HEK293 (cell line): ENCODE measurements at regions not wholly inside any gene's neighbourhood (a gene's known extent, or its start where the extent isn't known, plus 50 kb on each side); places are given as distances from the start of the nearest gene placed in this dataset.

Source experiments
- CTCF ChIA-PET: fragments of 350-600 bp; formaldehyde crosslinking; extraction: SDS; loops from one replicate; lab custom pipeline; 2021; ENCODE audit warnings: antibody characterized with exemption; lab: Yijun Ruan, JAX
- POLR2A ChIA-PET: fragments of 300-600 bp; formaldehyde crosslinking; extraction: SDS; loops from one replicate; lab custom pipeline; 2020; ENCODE audit warnings: antibody characterized with exemption, inconsistent platforms; lab: Yijun Ruan, JAX
- H3K27ac ChIP-seq: fragments of 200-500 bp; sonication (Bioruptor generic); 2 replicates; pipeline ENCODE4 v1.5.1; 2014; ENCODE audit warnings: low read depth, low read length, control low read depth, inconsistent platforms; ENCODE audit errors: extremely low read depth
- H3K36me3 ChIP-seq, 2 experiments: fragments of 200-500 bp in 1 of 2; sonication (Bioruptor generic) in 1 of 2; 1 replicate in 1 of 2; 2 replicates in 1 of 2; pipeline ENCODE4 v1.5.1; 2014 to 2017; ENCODE audit warnings: inconsistent platforms in 2 of 2, low read length in 2 of 2; ENCODE audit not compliant: control insufficient read depth in 2 of 2, insufficient read depth in 1 of 2
- H3K4me1 ChIP-seq: fragments of 200-500 bp; sonication (Bioruptor generic); 2 replicates; pipeline ENCODE4 v1.5.1; 2014; ENCODE audit warnings: mild to moderate bottlenecking, low read length, inconsistent platforms; ENCODE audit not compliant: control insufficient read depth, insufficient read depth
- H3K4me3 ChIP-seq: 2 replicates; pipeline ENCODE4 v1.5.1; 2011; ENCODE audit warnings: low read depth, mild to moderate bottlenecking, control low read depth, low read length, moderate library complexity
- H3K9me3 ChIP-seq: fragments of 200-500 bp; sonication (Bioruptor generic); 2 replicates; pipeline ENCODE4 v1.5.1; 2014; ENCODE audit warnings: low read depth, low read length, inconsistent platforms; ENCODE audit not compliant: control insufficient read depth, insufficient read depth
- BCL11A ChIP-seq: fragments of 450-650 bp; formaldehyde crosslinking; IDR thresholded peaks from 2 replicates; pipeline ENCODE4 v1.5.1; 2016; ENCODE audit warnings: low read depth, missing biosample characterization, missing genetic modification characterization
- KLF8 ChIP-seq: fragments of 450-650 bp; formaldehyde crosslinking; IDR thresholded peaks from 2 replicates; pipeline ENCODE4 v1.5.1; 2016; ENCODE audit warnings: missing biosample characterization, missing genetic modification characterization
- ZBTB1 ChIP-seq: fragments of 450-650 bp; formaldehyde crosslinking; IDR thresholded peaks from 2 replicates; pipeline ENCODE4 v1.5.1; 2016; ENCODE audit warnings: missing biosample characterization, missing genetic modification characterization
- ZBTB7A ChIP-seq: fragments of 450-650 bp; formaldehyde crosslinking; IDR thresholded peaks from 2 replicates; pipeline ENCODE4 v1.5.1; 2016; ENCODE audit warnings: low read depth, missing biosample characterization, missing genetic modification characterization
- ZFP41 ChIP-seq: fragments of 450-650 bp; formaldehyde crosslinking; IDR thresholded peaks from 2 replicates; pipeline ENCODE4 v1.5.1; 2016; ENCODE audit warnings: missing biosample characterization, missing genetic modification characterization, borderline replicate concordance
- ZNF138 ChIP-seq: fragments of 450-650 bp; formaldehyde crosslinking; IDR thresholded peaks from 2 replicates; pipeline ENCODE4 v1.5.1; 2016; ENCODE audit warnings: missing biosample characterization, missing genetic modification characterization, borderline replicate concordance
- ZNF221 ChIP-seq: fragments of 450-650 bp; formaldehyde crosslinking; IDR thresholded peaks from 2 replicates; pipeline ENCODE4 v1.5.1; 2017; ENCODE audit warnings: missing biosample characterization, missing genetic modification characterization, borderline replicate concordance
- ZNF266 ChIP-seq: fragments of 450-650 bp; formaldehyde crosslinking; IDR thresholded peaks from 2 replicates; pipeline ENCODE4 v1.5.1; 2016; ENCODE audit warnings: missing biosample characterization, missing genetic modification characterization, low read depth
- ZNF350 ChIP-seq: fragments of 450-650 bp; formaldehyde crosslinking; IDR thresholded peaks from 2 replicates; pipeline ENCODE4 v1.5.0; 2017; ENCODE audit warnings: missing biosample characterization, mild to moderate bottlenecking, missing genetic modification characterization
- ZNF37A ChIP-seq: fragments of 450-650 bp; IDR thresholded peaks from 2 replicates; pipeline ENCODE4 v1.5.1; 2018; ENCODE audit warnings: missing biosample characterization, missing genetic modification characterization
- ZNF433 ChIP-seq: fragments of 450-650 bp; formaldehyde crosslinking; IDR thresholded peaks from 2 replicates; pipeline ENCODE4 v1.5.1; 2016; ENCODE audit warnings: missing biosample characterization, missing genetic modification characterization, low read depth
- ZNF529 ChIP-seq: fragments of 450-650 bp; formaldehyde crosslinking; IDR thresholded peaks from 2 replicates; pipeline ENCODE4 v1.5.1; 2017; ENCODE audit warnings: missing genetic modification characterization, missing biosample characterization; ENCODE audit not compliant: insufficient replicate concordance
- ZNF610 ChIP-seq: fragments of 450-650 bp; formaldehyde crosslinking; IDR thresholded peaks from 2 replicates; pipeline ENCODE4 v1.5.1; 2016; ENCODE audit warnings: missing biosample characterization, missing genetic modification characterization, borderline replicate concordance
- ZNF623 ChIP-seq: fragments of 450-650 bp; formaldehyde crosslinking; IDR thresholded peaks from 2 replicates; pipeline ENCODE4 v1.5.1; 2016; ENCODE audit warnings: missing biosample characterization, missing genetic modification characterization
- ZNF626 ChIP-seq: fragments of 450-650 bp; sonication (Bioruptor Pico); formaldehyde crosslinking; IDR thresholded peaks from 2 replicates; pipeline ENCODE4 v1.5.1; 2018; ENCODE audit warnings: missing biosample characterization, missing genetic modification characterization, inconsistent platforms
- ZNF629 ChIP-seq: fragments of 450-650 bp; formaldehyde crosslinking; IDR thresholded peaks from 2 replicates; pipeline ENCODE4 v1.5.1; 2017; ENCODE audit warnings: missing biosample characterization, missing genetic modification characterization
- ZNF677 ChIP-seq: fragments of 450-650 bp; IDR thresholded peaks from 2 replicates; pipeline ENCODE4 v1.5.0; 2018; ENCODE audit warnings: missing biosample characterization, mild to moderate bottlenecking, missing genetic modification characterization, moderate library complexity
- ZNF747 ChIP-seq: fragments of 450-650 bp; formaldehyde crosslinking; IDR thresholded peaks from 2 replicates; pipeline ENCODE4 v1.5.1; 2016; ENCODE audit warnings: missing biosample characterization, missing genetic modification characterization
- ZXDB ChIP-seq: fragments of 450-650 bp; formaldehyde crosslinking; IDR thresholded peaks from 2 replicates; pipeline ENCODE4 v1.5.1; 2016; ENCODE audit warnings: missing biosample characterization, missing genetic modification characterization
- TF ChIP-seq, protein P1 (sequence below): fragments of 450-650 bp; formaldehyde crosslinking; optimal IDR thresholded peaks from 2 replicates; pipeline ENCODE3; 2016; ENCODE audit warnings: missing biosample characterization, mild to moderate bottlenecking, missing genetic modification characterization
- TF ChIP-seq, protein P2 (sequence below): fragments of 450-650 bp; formaldehyde crosslinking; IDR thresholded peaks from 2 replicates; pipeline ENCODE4 v1.5.1; 2016; ENCODE audit warnings: missing biosample characterization, missing genetic modification characterization
- TF ChIP-seq, protein P3 (sequence below): fragments of 450-650 bp; formaldehyde crosslinking; IDR thresholded peaks from 2 replicates; pipeline ENCODE4 v1.5.1; 2016; ENCODE audit warnings: missing biosample characterization, missing genetic modification characterization, low read depth
- TF ChIP-seq, protein P4 (sequence below): fragments of 450-650 bp; formaldehyde crosslinking; IDR thresholded peaks from 2 replicates; pipeline ENCODE4 v1.5.1; 2016; ENCODE audit warnings: missing biosample characterization, missing genetic modification characterization

DNA sequence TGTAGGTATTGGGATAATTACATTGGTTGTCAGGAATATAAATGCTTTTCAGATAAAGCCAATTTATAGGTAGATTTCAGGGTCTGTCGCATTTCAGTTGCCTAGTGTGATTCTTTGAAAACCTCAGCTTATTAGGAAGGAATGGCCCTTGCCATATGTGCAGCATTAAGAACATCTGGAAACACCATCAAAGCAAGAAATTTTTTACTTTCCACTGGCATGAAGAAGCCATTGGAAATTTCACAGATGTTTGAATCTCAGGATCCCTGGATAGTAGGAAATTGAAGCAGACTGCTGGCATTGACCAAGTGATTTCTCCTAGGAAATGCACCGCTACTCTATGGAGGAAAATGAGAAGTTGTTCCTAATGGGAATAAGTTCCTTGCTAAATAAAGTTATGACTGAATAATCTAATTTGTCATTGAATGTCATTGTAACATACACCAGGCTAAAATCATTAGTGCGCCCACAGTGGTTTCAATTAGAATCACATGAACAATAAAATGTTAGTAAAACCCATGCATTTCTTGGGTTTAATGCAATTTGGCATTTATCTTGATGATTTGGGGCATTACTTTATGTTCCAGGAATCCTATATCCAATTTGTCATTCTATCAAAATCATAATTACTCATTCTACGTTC, 950.1 kb downstream of the EPHA7 start:
- TF ChIP-seq ZNF221 (tag by site-specific recombination) (no peak), ZNF610 (no peak), ZNF37A (tag by site-specific recombination) (no peak), ZNF629 (tag by site-specific recombination) (no peak), ZNF623 (tag by site-specific recombination) (no peak), ZNF433 (tag by site-specific recombination) (no peak)
- TF ChIP-seq, protein P1, sequence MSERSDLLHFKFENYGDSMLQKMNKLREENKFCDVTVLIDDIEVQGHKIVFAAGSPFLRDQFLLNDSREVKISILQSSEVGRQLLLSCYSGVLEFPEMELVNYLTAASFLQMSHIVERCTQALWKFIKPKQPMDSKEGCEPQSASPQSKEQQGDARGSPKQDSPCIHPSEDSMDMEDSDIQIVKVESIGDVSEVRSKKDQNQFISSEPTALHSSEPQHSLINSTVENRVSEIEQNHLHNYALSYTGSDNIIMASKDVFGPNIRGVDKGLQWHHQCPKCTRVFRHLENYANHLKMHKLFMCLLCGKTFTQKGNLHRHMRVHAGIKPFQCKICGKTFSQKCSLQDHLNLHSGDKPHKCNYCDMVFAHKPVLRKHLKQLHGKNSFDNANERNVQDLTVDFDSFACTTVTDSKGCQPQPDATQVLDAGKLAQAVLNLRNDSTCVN (tag by site-specific recombination) = no peak
- TF ChIP-seq, protein P2, sequence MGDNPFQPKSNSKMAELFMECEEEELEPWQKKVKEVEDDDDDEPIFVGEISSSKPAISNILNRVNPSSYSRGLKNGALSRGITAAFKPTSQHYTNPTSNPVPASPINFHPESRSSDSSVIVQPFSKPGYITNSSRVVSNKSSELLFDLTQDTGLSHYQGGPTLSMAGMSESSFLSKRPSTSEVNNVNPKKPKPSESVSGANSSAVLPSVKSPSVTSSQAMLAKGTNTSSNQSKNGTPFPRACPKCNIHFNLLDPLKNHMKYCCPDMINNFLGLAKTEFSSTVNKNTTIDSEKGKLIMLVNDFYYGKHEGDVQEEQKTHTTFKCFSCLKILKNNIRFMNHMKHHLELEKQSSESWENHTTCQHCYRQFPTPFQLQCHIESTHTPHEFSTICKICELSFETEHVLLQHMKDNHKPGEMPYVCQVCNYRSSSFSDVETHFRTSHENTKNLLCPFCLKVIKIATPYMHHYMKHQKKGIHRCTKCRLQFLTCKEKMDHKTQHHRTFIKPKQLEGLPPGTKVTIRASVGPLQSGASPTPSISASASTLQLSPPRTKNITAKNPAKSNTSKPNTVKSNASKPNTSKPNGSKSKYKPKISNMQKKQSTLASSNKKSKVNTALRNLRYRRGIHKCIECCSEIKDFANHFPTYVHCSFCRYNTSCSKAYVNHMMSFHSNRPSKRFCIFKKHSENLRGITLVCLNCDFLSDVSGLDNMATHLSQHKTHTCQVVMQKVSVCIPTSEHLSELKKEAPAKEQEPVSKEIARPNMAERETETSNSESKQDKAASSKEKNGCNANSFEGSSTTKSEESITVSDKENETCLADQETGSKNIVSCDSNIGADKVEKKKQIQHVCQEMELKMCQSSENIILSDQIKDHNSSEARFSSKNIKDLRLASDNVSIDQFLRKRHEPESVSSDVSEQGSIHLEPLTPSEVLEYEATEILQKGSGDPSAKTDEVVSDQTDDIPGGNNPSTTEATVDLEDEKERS (tag by site-specific recombination) = no peak
- TF ChIP-seq, all 188 proteins: peak for 0
- H3K27ac ChIP-seq = no peak overlapping the region
- CTCF ChIA-PET = no interaction called here
- H3K4me1 ChIP-seq = no peaks in the 10 kb centered on the region
- no peaks in the 10 kb centered on the region for H3K36me3 ChIP-seq
- H3K4me3 ChIP-seq = no peak overlapping the region
- POLR2A ChIA-PET = no interaction called here
- H3K9me3 ChIP-seq = no peaks in the 10 kb centered on the region

DNA sequence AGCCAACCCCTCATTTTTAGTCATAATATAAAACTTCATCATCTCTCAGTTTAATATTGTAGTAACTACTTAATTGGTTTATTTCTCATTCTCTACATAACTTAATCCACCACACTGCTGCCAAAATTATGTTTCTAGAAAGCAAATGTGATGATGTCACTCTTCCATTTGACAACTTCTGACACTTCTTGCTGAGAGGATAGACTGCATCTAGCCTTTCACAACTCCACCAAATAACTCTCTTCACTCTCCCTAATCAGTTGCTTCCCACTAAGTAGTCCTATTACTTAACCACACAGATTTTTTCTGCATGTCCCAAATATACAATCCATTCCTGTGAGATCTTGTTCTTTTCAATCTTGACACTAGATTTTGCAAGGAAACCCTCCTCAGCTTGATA, 951.3 kb downstream of the EPHA7 start:
- POLR2A ChIA-PET = no interaction called here
- H3K4me3 ChIP-seq = no peak overlapping the region
- TF ChIP-seq, protein P3, sequence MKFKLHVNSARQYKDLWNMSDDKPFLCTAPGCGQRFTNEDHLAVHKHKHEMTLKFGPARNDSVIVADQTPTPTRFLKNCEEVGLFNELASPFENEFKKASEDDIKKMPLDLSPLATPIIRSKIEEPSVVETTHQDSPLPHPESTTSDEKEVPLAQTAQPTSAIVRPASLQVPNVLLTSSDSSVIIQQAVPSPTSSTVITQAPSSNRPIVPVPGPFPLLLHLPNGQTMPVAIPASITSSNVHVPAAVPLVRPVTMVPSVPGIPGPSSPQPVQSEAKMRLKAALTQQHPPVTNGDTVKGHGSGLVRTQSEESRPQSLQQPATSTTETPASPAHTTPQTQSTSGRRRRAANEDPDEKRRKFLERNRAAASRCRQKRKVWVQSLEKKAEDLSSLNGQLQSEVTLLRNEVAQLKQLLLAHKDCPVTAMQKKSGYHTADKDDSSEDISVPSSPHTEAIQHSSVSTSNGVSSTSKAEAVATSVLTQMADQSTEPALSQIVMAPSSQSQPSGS (tag by site-specific recombination) = 0 out of 2 replicates have a peak, but pooled peaks have one; percentile 25
- TF ChIP-seq ZXDB (tag by site-specific recombination) = no peak
- no peaks in the 10 kb centered on the region for H3K9me3 ChIP-seq
- no peaks in the 10 kb centered on the region for H3K4me1 ChIP-seq
- no peaks in the 10 kb centered on the region for H3K36me3 ChIP-seq
- CTCF ChIA-PET = interaction anchor here (0.8 kb wide), 1 partner anchor 24 kb away, joined by 3 read pairs; no protein-coding TSS in a partner anchor
- H3K27ac ChIP-seq = no peak overlapping the region

DNA sequence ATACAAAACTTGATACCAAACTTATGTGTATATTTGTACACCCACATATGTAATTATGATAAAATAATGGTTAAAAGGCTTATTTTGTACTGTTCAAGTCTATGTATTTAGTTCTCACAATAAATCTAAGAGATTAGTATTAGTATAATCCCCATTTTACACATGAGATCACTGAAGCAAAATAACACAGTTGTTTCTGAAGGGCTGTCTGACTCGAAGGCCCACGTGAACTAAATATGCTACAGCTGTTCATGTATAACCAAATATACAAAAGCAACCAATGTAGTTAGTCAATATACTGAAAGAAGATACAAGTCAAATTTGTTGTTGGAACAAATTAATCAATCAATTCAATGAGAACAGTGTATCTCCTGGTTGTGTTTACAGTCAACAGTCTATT, 959.2 kb downstream of the EPHA7 start:
- ChIA-PET CTCF (no interaction called here), POLR2A (no interaction called here)
- H3K9me3 ChIP-seq = no peaks in the 10 kb centered on the region
- no peak overlapping the region for H3K27ac ChIP-seq
- H3K36me3 ChIP-seq = no peaks in the 10 kb centered on the region
- H3K4me3 ChIP-seq = no peak overlapping the region
- H3K4me1 ChIP-seq = no peaks in the 10 kb centered on the region
- TF ChIP-seq ZBTB1 (tag by site-specific recombination) (no peak), ZNF626 (no peak), BCL11A (no peak), ZNF529 (no peak), ZNF138 (tag by site-specific recombination) (no peak), ZBTB7A (tag by site-specific recombination) (no peak), ZNF266 (tag by site-specific recombination) (no peak), ZNF747 (no peak), ZNF350 (tag by site-specific recombination) (no peak), ZNF677 (tag by site-specific recombination) (no peak), KLF8 (tag by site-specific recombination) (no peak), ZFP41 (tag by site-specific recombination) (no peak)
- TF ChIP-seq, protein P4, sequence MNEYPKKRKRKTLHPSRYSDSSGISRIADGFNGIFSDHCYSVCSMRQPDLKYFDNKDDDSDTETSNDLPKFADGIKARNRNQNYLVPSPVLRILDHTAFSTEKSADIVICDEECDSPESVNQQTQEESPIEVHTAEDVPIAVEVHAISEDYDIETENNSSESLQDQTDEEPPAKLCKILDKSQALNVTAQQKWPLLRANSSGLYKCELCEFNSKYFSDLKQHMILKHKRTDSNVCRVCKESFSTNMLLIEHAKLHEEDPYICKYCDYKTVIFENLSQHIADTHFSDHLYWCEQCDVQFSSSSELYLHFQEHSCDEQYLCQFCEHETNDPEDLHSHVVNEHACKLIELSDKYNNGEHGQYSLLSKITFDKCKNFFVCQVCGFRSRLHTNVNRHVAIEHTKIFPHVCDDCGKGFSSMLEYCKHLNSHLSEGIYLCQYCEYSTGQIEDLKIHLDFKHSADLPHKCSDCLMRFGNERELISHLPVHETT = no peak
- TF ChIP-seq, protein P3 (tag by site-specific recombination) = no peak
